Lower leg skin (tissue), 4 donors: ENCODE measurements at regions not wholly inside any gene's neighbourhood (a gene's known extent, or its start where the extent isn't known, plus 50 kb on each side); places are given as distances from the start of the nearest gene placed in this dataset.
"Not testable (repeated sequence)": the region's sequence is repeated elsewhere in the genome, so short reads cannot be mapped to it uniquely, and the experiment has no call there.

ENCODE experiments used
- DNase-seq, 2 donors: peaks; one replicate each; pipeline ENCODE4 v3.0.0-alpha.2; 2019; ENCODE audit warnings: low spot score in 2 of 2
- H3K4me3 ChIP-seq: fragments of 200-600 bp; sonication (generic); 2 replicates; pipeline ENCODE4 v1.5.1; 2017; ENCODE audit warnings: mild to moderate bottlenecking, low read depth; ENCODE audit not compliant: poor library complexity, severe bottlenecking
- CTCF ChIP-seq, 3 donors: fragments of 450-650 bp; IDR thresholded peaks; one replicate each; pipeline ENCODE4 v1.5.1; 2016; ENCODE audit warnings: antibody characterized with exemption in 3 of 3, mild to moderate bottlenecking in 3 of 3, moderate library complexity in 2 of 3
- POLR2A ChIP-seq, 2 donors: fragments of 450-650 bp; IDR thresholded peaks; one replicate each; pipeline ENCODE4 v1.6.1; 2016 to 2017; ENCODE audit warnings: antibody characterized with exemption in 2 of 2, mild to moderate bottlenecking in 1 of 2, moderate library complexity in 1 of 2
- WGBS, 2 donors: methylation state at CpG; one replicate each; pipeline ENCODE4 v1.1.5; 2018; 5-methylcytosine and 5-hydroxymethylcytosine counted together
- intact Hi-C: fragments of 100-400 bp; cut with DNase I; formaldehyde crosslinking; loops from one replicate; pipeline ENCODE4 v1.15.0; 2023; ENCODE audit warnings: low total_unique reads

- DNase-seq = peak in 1 of 2 donors; percentile 48
- WGBS, 2 donors = 80 to 86% methylated on average over 4 to 5 of the region's 5 CpGs
- intact Hi-C loops = no loop called here
- H3K4me3 ChIP-seq = no peak overlapping the region
- no peak for TF ChIP-seq CTCF (IDR thresholded peaks at IDR 0.05)
- no peak for TF ChIP-seq POLR2A (IDR thresholded peaks at IDR 0.05)
Measured at GRCh38 chr19:33866696-33867095, 70.0 kb downstream of the KCTD15 start.

- WGBS, 2 donors = 17 to 25% methylated on average over 17 of the region's 17 CpGs
Measured at GRCh38 chr19:33868076-33868735, 71.5 kb downstream of the KCTD15 start.

GRCh38 chr19:33868788-33869412 lies 72.2 kb downstream of the KCTD15 start:
- peak; percentile 26 to 82 for DNase-seq
- intact Hi-C loops = no loop called here
- 12 to 15% methylated on average over 20 to 21 of the region's 21 CpGs for WGBS, 2 donors
- TF ChIP-seq CTCF (IDR thresholded peaks at IDR 0.05) = no peak
- no peak for TF ChIP-seq POLR2A (IDR thresholded peaks at IDR 0.05)
- no peak overlapping the region for H3K4me3 ChIP-seq

More at GRCh38 chr19:33868076-33868735, 71.5 kb downstream of the KCTD15 start:
- peak in 1 of 2 donors; percentile 74 for DNase-seq
- no peak overlapping the region for H3K4me3 ChIP-seq
- TF ChIP-seq POLR2A (IDR thresholded peaks at IDR 0.05) = no peak
- no peak for TF ChIP-seq CTCF (IDR thresholded peaks at IDR 0.05)
- intact Hi-C loops = no loop called here

- H3K4me3 ChIP-seq = not testable (repeated sequence)
- peak in 1 of 2 donors; percentile 26 for DNase-seq
- intact Hi-C loops = loop anchor here (10.0 kb wide), 1 partner anchor 76 kb away; the partner anchor contains the start of gene KCTD15
- 93% methylated on average over 1 of the region's 1 CpG for WGBS, 2 donors
Measured at GRCh38 chr19:33870298-33870932, 73.7 kb downstream of the KCTD15 start.

GRCh38 chr19:33871605-33872004 lies 74.9 kb downstream of the KCTD15 start:
- H3K4me3 ChIP-seq = no peak overlapping the region
- intact Hi-C loops = loop anchor here (10.0 kb wide), 1 partner anchor 77 kb away; the partner anchor contains the start of gene KCTD15
- WGBS, 2 donors = 92 to 96% methylated on average over 3 of the region's 3 CpGs
- TF ChIP-seq CTCF (IDR thresholded peaks at IDR 0.05) (no peak), POLR2A (IDR thresholded peaks at IDR 0.05) (no peak)
- DNase-seq = peak in 1 of 2 donors; percentile 15
